ENCODE measurements at regions not wholly inside any gene's neighbourhood (a gene's known extent, or its start where the extent isn't known, plus 50 kb on each side); places are given as distances from the start of the nearest gene placed in this dataset.
"Not testable (repeated sequence)": the region's sequence is repeated elsewhere in the genome, so short reads cannot be mapped to it uniquely, and the experiment has no call there.

GRCh38 chr5:102154791-102155605 lies 141.1 kb downstream of the SLCO4C1 start:
- H3K36me3 ChIP-seq; in situ Hi-C loops (cut with MboI; ENCODE audit: low sequenced_read_pairs in 4 of 4); H3K4me3 ChIP-seq; H3K4me1 ChIP-seq; H3K27me3 ChIP-seq; intact Hi-C loops (cut with DNase I; ENCODE audit: low total_unique reads); ATAC-seq; H3K27ac ChIP-seq; H3K9me3 ChIP-seq; DNase-seq: not testable (repeated sequence)

GRCh38 chr5:102154291-102154690 lies 141.8 kb downstream of the SLCO4C1 start:
- TF ChIP-seq POLR2A (IDR thresholded peaks at IDR 0.05) (no peak), CTCF (IDR thresholded peaks at IDR 0.05 in 4 of 5, conservative IDR thresholded peaks at IDR 0.05 in 1 of 5) (no peak)
- in situ Hi-C loops (cut with MboI; ENCODE audit: low sequenced_read_pairs in 4 of 4), result no loop called here

GRCh38 chr5:102153003-102153759 lies 142.9 kb downstream of the SLCO4C1 start:
- in situ Hi-C loops (cut with MboI; ENCODE audit: low sequenced_read_pairs in 4 of 4), result no loop called here
- TF ChIP-seq POLR2A (IDR thresholded peaks at IDR 0.05), result no peak
- TF ChIP-seq CTCF (IDR thresholded peaks at IDR 0.05 in 4 of 5, conservative IDR thresholded peaks at IDR 0.05 in 1 of 5), result no peak
- H3K36me3 ChIP-seq, result no peaks in the 10 kb centered on the region
- H3K9me3 ChIP-seq, result no peaks in the 10 kb centered on the region
- H3K4me1 ChIP-seq, result no peaks in the 10 kb centered on the region
- H3K27ac ChIP-seq, result no peak overlapping the region
- DNase-seq (no peak), ATAC-seq (no peak)
- H3K4me3 ChIP-seq, result no peak overlapping the region
- intact Hi-C loops (cut with DNase I; ENCODE audit: low total_unique reads), result no loop called here
- H3K27me3 ChIP-seq, result no peaks in the 10 kb centered on the region

More at GRCh38 chr5:102154291-102154690, 141.8 kb downstream of the SLCO4C1 start:
- Histone ChIP-seq H3K9me3 (no peaks in the 10 kb centered on the region), H3K27ac (no peak overlapping the region), H3K36me3 (no peaks in the 10 kb centered on the region), H3K4me1 (no peaks in the 10 kb centered on the region), H3K27me3 (no peaks in the 10 kb centered on the region), H3K4me3 (no peak overlapping the region)
- no peak for ATAC-seq
- no peak for DNase-seq
- intact Hi-C loops (cut with DNase I; ENCODE audit: low total_unique reads), result no loop called here

DNA sequence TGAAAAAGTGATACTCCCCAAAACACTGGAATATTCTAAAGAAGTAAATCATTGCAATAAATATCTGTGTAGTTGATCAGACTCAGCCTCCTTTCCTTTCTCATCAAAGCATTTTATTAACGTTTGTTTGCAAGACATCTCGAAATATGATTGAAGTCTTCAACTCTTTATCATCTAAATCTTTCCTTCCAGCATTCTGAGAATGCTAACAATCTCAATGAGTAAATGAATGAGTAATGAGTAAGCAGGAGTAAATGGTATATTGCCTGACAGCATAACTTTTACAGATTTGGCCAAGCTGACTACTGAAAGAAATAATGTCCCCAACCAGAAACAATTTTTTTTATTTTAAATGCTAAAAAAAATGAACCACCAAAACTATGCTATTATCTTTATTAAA lies 157.1 kb downstream of the SLCO4C1 start:
- no peak for ATAC-seq
- in situ Hi-C loops (cut with MboI; ENCODE audit: low sequenced_read_pairs in 4 of 4), result no loop called here
- no peak for DNase-seq

More for the DNA sequence above, 157.1 kb downstream of the SLCO4C1 start:
- Histone ChIP-seq H3K36me3 (no peaks in the 10 kb centered on the region), H3K4me1 (no peaks in the 10 kb centered on the region), H3K4me3 (no peak overlapping the region), H3K27me3 (no peaks in the 10 kb centered on the region), H3K9me3 (no peaks in the 10 kb centered on the region), H3K27ac (no peak overlapping the region)
- TF ChIP-seq CTCF (IDR thresholded peaks at IDR 0.05 in 4 of 5, conservative IDR thresholded peaks at IDR 0.05 in 1 of 5), result no peak
- TF ChIP-seq POLR2A (IDR thresholded peaks at IDR 0.05), result no peak
- intact Hi-C loops (cut with DNase I; ENCODE audit: low total_unique reads), result no loop called here
